MM.1S (cell line): ENCODE measurements at regions not wholly inside any gene's neighbourhood (a gene's known extent, or its start where the extent isn't known, plus 50 kb on each side); places are given as distances from the start of the nearest gene placed in this dataset.

ENCODE experiments used
- DNase-seq: peaks from one replicate; pipeline ENCODE4 v3.0.0-alpha.2; 2015
- H2AFZ ChIP-seq: fragments of 300-600 bp; sonication (generic); 2 replicates; pipeline ENCODE4 v1.6.0; 2016; ENCODE audit warnings: antibody characterized with exemption, low read length
- H3F3A ChIP-seq: fragments of 300-600 bp; sonication (generic); 2 replicates; pipeline ENCODE4 v1.6.1; 2016; ENCODE audit warnings: mild to moderate bottlenecking, antibody characterized with exemption, low read length, moderate library complexity, mixed read lengths; ENCODE audit not compliant: insufficient read depth
- H3K27ac ChIP-seq: fragments of 300-600 bp; sonication (generic); 2 replicates; pipeline ENCODE4 v1.5.1; 2016; ENCODE audit warnings: mild to moderate bottlenecking, low read length
- H3K27me3 ChIP-seq: fragments of 300-600 bp; sonication (generic); replicated peaks from 2 replicates; pipeline ENCODE4 v1.6.0; 2016; ENCODE audit warnings: low read length; ENCODE audit not compliant: insufficient read depth
- H3K36me3 ChIP-seq: fragments of 300-600 bp; sonication (generic); replicated peaks from 2 replicates; pipeline ENCODE4 v1.6.1; 2016; ENCODE audit warnings: mild to moderate bottlenecking, low read length, mixed read lengths; ENCODE audit not compliant: insufficient read depth
- H3K4me1 ChIP-seq: fragments of 300-600 bp; sonication (generic); 2 replicates; pipeline ENCODE4 v1.6.1; 2016; ENCODE audit warnings: low read length, mixed read lengths
- H3K4me2 ChIP-seq: fragments of 300-600 bp; sonication (generic); 2 replicates; pipeline ENCODE4 v1.6.0; 2016; ENCODE audit warnings: low read depth, low read length
- H3K4me3 ChIP-seq: fragments of 300-600 bp; sonication (generic); 2 replicates; pipeline ENCODE4 v1.5.1; 2016; ENCODE audit warnings: low read length, mixed read lengths
- H3K79me2 ChIP-seq: fragments of 300-600 bp; sonication (generic); 2 replicates; pipeline ENCODE4 v1.6.1; 2016; ENCODE audit warnings: mixed run types, low read length, mixed read lengths
- H3K9ac ChIP-seq: fragments of 300-600 bp; sonication (generic); 2 replicates; pipeline ENCODE4 v1.6.1; 2016; ENCODE audit warnings: low read length, mixed read lengths
- H3K9me2 ChIP-seq: fragments of 300-600 bp; sonication (generic); replicated peaks from 2 replicates; pipeline ENCODE4 v1.6.1; 2016; ENCODE audit warnings: mild to moderate bottlenecking, low read length, mixed read lengths; ENCODE audit not compliant: insufficient read depth
- H3K9me3 ChIP-seq: fragments of 300-600 bp; sonication (generic); replicated peaks from 2 replicates; pipeline ENCODE4 v1.6.1; 2016; ENCODE audit warnings: mild to moderate bottlenecking, low read length, mixed read lengths; ENCODE audit not compliant: insufficient read depth
- H4K20me1 ChIP-seq: fragments of 300-600 bp; sonication (generic); 2 replicates; pipeline ENCODE4 v1.6.1; 2016; ENCODE audit warnings: mild to moderate bottlenecking, low read length, moderate library complexity, mixed read lengths; ENCODE audit not compliant: insufficient read depth
- CTCF ChIP-seq: fragments of 300-600 bp; sonication (generic); IDR thresholded peaks from 2 replicates; pipeline ENCODE4 v1.5.1; 2016; ENCODE audit warnings: antibody characterized with exemption, low read length, mixed read lengths
- EZH2 ChIP-seq: fragments of 300-600 bp; sonication (generic); optimal IDR thresholded peaks from 2 replicates; pipeline ENCODE3; 2017; ENCODE audit warnings: low read depth, mild to moderate bottlenecking, antibody characterized with exemption, low read length, mixed read lengths
- EZH2phosphoT487 ChIP-seq: fragments of 300-600 bp; sonication (generic); IDR thresholded peaks from 2 replicates; pipeline ENCODE4 v1.6.1; 2018; ENCODE audit warnings: antibody characterized with exemption, low read length

DNA sequence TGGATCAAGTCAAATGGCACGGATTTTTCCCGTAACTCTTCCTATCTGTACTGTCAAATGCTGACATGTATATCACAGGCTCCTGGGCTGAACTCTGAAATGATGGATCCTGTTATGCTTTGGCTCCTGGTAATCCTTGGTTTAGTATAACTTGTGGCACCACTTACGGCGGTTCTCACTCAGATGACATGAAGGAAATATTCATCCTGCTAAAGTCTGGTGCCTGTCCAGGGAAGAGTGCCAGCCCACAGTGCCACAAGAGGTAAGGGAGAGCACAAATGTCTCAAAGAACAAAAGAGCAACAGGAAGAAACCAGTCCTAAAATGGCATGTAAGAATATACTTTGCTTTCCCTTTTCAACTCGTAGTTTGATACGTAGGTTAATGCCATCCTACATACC is 93.1 kb upstream of the TAB2 start:
- H3K4me2 ChIP-seq: no peak overlapping the region
- H3K36me3 ChIP-seq: no peaks in the 10 kb centered on the region
- no peaks in the 10 kb centered on the region for H3K9me2 ChIP-seq
- H3K27me3 ChIP-seq: no peaks in the 10 kb centered on the region
- TF ChIP-seq EZH2 (no peak), CTCF (no peak), EZH2phosphoT487 (no peak)
- H3K4me3 ChIP-seq: no peak overlapping the region
- no peak overlapping the region for H3K9ac ChIP-seq
- H3K27ac ChIP-seq: no peak overlapping the region
- DNase-seq: no peak
- H3K4me1 ChIP-seq: no peaks in the 10 kb centered on the region
- no peaks in the 10 kb centered on the region for H4K20me1 ChIP-seq
- H3K79me2 ChIP-seq: no peaks in the 10 kb centered on the region
- H3F3A ChIP-seq: no peaks in the 10 kb centered on the region
- no peaks in the 10 kb centered on the region for H3K9me3 ChIP-seq
- H2AFZ ChIP-seq: no peak overlapping the region

DNA sequence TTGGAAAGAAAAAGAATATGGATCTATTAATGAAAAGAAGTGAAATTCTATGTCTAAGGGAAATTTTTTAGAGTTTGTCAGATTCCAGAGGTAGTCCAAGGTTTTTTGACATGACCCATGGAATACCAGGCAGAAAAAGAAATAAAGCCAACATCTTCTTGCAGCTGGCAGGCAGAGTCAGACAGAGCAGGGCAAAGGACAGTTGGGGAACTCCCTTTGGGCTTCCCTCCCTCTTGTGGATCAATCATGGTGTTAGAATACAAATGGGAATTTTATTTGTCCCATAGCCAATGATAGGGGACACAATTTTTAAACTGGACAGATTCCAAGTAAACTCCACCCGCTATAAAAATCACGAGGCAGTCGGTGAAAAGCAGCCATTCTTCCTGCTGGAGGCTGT is 92.1 kb upstream of the TAB2 start:
- Histone ChIP-seq H4K20me1 (no peaks in the 10 kb centered on the region), H3K4me1 (no peaks in the 10 kb centered on the region), H3K9me3 (no peaks in the 10 kb centered on the region), H2AFZ (no peak overlapping the region), H3K4me3 (no peak overlapping the region), H3K36me3 (no peaks in the 10 kb centered on the region), H3F3A (no peaks in the 10 kb centered on the region), H3K4me2 (no peak overlapping the region), H3K27me3 (no peaks in the 10 kb centered on the region), H3K9ac (no peak overlapping the region), H3K9me2 (no peaks in the 10 kb centered on the region), H3K27ac (no peak overlapping the region), H3K79me2 (no peaks in the 10 kb centered on the region)
- TF ChIP-seq EZH2phosphoT487 (no peak), CTCF (no peak), EZH2 (no peak)
- DNase-seq: no peak

DNA sequence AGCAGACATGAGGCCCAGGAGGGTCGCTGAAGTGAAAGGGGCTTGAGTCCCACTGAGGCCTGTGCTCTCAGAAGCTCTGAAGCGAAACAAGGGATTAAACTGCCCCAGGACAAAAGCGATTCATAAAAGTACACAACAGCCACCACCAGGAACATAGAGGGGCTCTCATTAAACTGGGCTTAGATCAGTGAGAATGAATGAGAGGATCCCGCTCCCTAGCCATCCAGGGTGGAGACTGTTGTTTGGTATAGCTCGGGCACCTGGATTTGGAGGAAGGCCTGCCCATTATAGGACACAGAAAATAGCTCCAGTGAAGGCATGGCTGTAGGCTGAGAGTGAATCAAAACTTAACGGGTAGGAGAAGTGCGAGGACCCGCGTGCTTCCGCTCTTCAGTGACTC is 91.6 kb upstream of the TAB2 start:
- Histone ChIP-seq H3K79me2 (no peaks in the 10 kb centered on the region), H4K20me1 (no peaks in the 10 kb centered on the region), H3K9me3 (no peaks in the 10 kb centered on the region), H3K4me3 (no peak overlapping the region), H3F3A (no peaks in the 10 kb centered on the region), H3K36me3 (no peaks in the 10 kb centered on the region), H3K4me2 (no peak overlapping the region), H3K27ac (no peak overlapping the region), H3K9ac (no peak overlapping the region), H2AFZ (no peak overlapping the region), H3K4me1 (no peaks in the 10 kb centered on the region), H3K27me3 (no peaks in the 10 kb centered on the region), H3K9me2 (no peaks in the 10 kb centered on the region)
- DNase-seq: no peak
- TF ChIP-seq EZH2 (no peak), EZH2phosphoT487 (no peak), CTCF (no peak)
